GM12878 (cell line): ENCODE measurements at regions not wholly inside any gene's neighbourhood (a gene's known extent, or its start where the extent isn't known, plus 50 kb on each side); places are given as distances from the start of the nearest gene placed in this dataset.

Experiments
- ATAC-seq: fragments of 200-7000 bp; cut with Tn5 transposase; 3 replicates; pipeline ENCODE4 v1.9.1; 2020; ENCODE audit warnings: mild to moderate bottlenecking, moderate library complexity
- BruUV-seq: library from RNA; stranded (reverse); fragments of 400-500 nt; replicated peaks from 2 replicates; lab custom pipeline; 2021; lab: Mats Ljungman, UMichigan
- CTCF ChIA-PET: fragments of 300-600 bp; sonication (Branson Sonifier 250); formaldehyde crosslinking; extraction: SDS; loops from one replicate; lab custom pipeline; 2021; ENCODE audit warnings: inconsistent platforms; lab: Yijun Ruan, JAX
- POLR2A ChIA-PET: fragments of 350-600 bp; formaldehyde crosslinking; extraction: SDS; loops from one replicate; lab custom pipeline; 2021; ENCODE audit warnings: inconsistent platforms; lab: Charles Lee
- RAD21 ChIA-PET: fragments of 300-600 bp; sonication (Branson Sonifier 250); formaldehyde crosslinking; loops from one replicate; lab custom pipeline; 2023; ENCODE audit warnings: antibody characterized with exemption; ENCODE audit not compliant: unreplicated experiment; lab: Charles Lee
- SMC1A ChIA-PET: fragments of 300-600 bp; sonication (Branson Sonifier 250); formaldehyde crosslinking; loops from one replicate; lab custom pipeline; 2023; ENCODE audit not compliant: unreplicated experiment, uncharacterized antibody; lab: Charles Lee
- DNase-seq: peaks from one replicate; pipeline ENCODE4 v3.0.0-alpha.2; 2011; ENCODE audit warnings: low read depth, low spot score
- FAIRE-seq: peaks from 3 replicates; lab custom pipeline; 2011; peaks lifted over from hg19 to GRCh38; lab: Jason Lieb, UNC
- H2AFZ ChIP-seq: 2 replicates; pipeline ENCODE4 v1.6.0; 2011; ENCODE audit warnings: low read depth, low read length, control low read depth; ENCODE audit not compliant: control insufficient read depth
- H3K27ac ChIP-seq: 2 replicates; pipeline ENCODE4 v1.5.1; 2011; ENCODE audit warnings: control low read depth; ENCODE audit not compliant: control insufficient read depth, insufficient read depth
- H3K27me3 ChIP-seq, 2 experiments: replicated peaks in 1 of 2; 2 replicates each; pipeline versions ENCODE4 v1.6.0 to v1.6.1; 2011; ENCODE audit warnings: low read length in 1 of 2; ENCODE audit not compliant: control insufficient read depth in 2 of 2, insufficient read depth in 2 of 2
- H3K36me3 ChIP-seq, 2 experiments: 2 replicates each; pipeline ENCODE4 v1.5.1; 2011; ENCODE audit warnings: low read length in 1 of 2; ENCODE audit not compliant: control insufficient read depth in 2 of 2, insufficient read depth in 2 of 2
- H3K4me1 ChIP-seq: 2 replicates; pipeline ENCODE4 v1.6.1; 2011; ENCODE audit warnings: mild to moderate bottlenecking, low read length, moderate library complexity, mixed read lengths; ENCODE audit not compliant: control insufficient read depth, insufficient read depth
- H3K4me2 ChIP-seq: 2 replicates; pipeline ENCODE4 v1.6.0; 2011; ENCODE audit warnings: control low read depth; ENCODE audit not compliant: control insufficient read depth, insufficient read depth
- H3K4me3 ChIP-seq: fragments of 200-600 bp; sonication (generic); 2 replicates; pipeline ENCODE4 v1.5.1; 2016
- H3K79me2 ChIP-seq: 2 replicates; pipeline ENCODE4 v1.6.0; 2011; ENCODE audit warnings: low read length; ENCODE audit not compliant: control insufficient read depth, insufficient read depth
- H3K9ac ChIP-seq: 2 replicates; pipeline ENCODE4 v1.8.0; 2011; ENCODE audit warnings: low read length, control low read depth, mixed read lengths; ENCODE audit not compliant: control insufficient read depth, insufficient read depth
- H3K9me3 ChIP-seq: replicated peaks from 3 replicates; pipeline ENCODE4 v1.5.1; 2011; ENCODE audit warnings: mild to moderate bottlenecking, low read length; ENCODE audit not compliant: control insufficient read depth, insufficient read depth
- H4K20me1 ChIP-seq: 2 replicates; pipeline ENCODE4 v1.6.0; 2011; ENCODE audit not compliant: control insufficient read depth, insufficient read depth
- CHD2 ChIP-seq: IDR thresholded peaks from 2 replicates; pipeline ENCODE4 v1.6.1; 2011; ENCODE audit warnings: low read depth, low read length, improper control_type of control experiment, borderline replicate concordance
- ETV6 ChIP-seq, 2 experiments: fragments of 450-650 bp in 1 of 2; IDR thresholded peaks in 1 of 2; conservative IDR thresholded peaks in 1 of 2; 2 replicates each; pipeline ENCODE4 v1.6.1; 2014; ENCODE audit warnings: antibody characterized with exemption in 1 of 2, borderline replicate concordance in 1 of 2, low read depth in 1 of 2, mild to moderate bottlenecking in 1 of 2, moderate library complexity in 1 of 2
- YY1 ChIP-seq: IDR thresholded peaks from 2 replicates; pipeline ENCODE4 v1.6.1; 2011; ENCODE audit warnings: low read depth, mild to moderate bottlenecking, low read length
- WGBS: methylation state at CpG from one replicate; pipeline ENCODE4 v1.1.6; 2016; ENCODE audit warnings: low lambda C conversion rate; ENCODE audit not compliant: insufficient replicate concordance, insufficient coverage; ENCODE audit errors: missing lambda C conversion rate; 5-methylcytosine and 5-hydroxymethylcytosine counted together
- in situ Hi-C: fragments of 300-500 bp; cut with MboI; formaldehyde crosslinking; loops from 9 replicates; pipeline ENCODE4 v1.14.3; 2018; ENCODE audit warnings: mixed read lengths
- intact Hi-C: fragments of 100-400 bp; cut with micrococcal nuclease; formaldehyde crosslinking; loops from one replicate; pipeline ENCODE4 v1.14.2; 2022; ENCODE audit not compliant: unreplicated experiment
- TF ChIP-seq, protein P1 (sequence below): IDR thresholded peaks from 2 replicates; pipeline ENCODE4 v1.6.1; 2011; ENCODE audit warnings: borderline replicate concordance, low read depth, mild to moderate bottlenecking, moderate library complexity, low read length; ENCODE audit not compliant: insufficient read depth, poor library complexity, severe bottlenecking
- TF ChIP-seq, protein P2 (sequence below): IDR thresholded peaks from 2 replicates; pipeline ENCODE4 v1.6.1; 2011; ENCODE audit warnings: mild to moderate bottlenecking, low read depth, low read length, moderate library complexity; ENCODE audit not compliant: insufficient replicate concordance
- TF ChIP-seq, protein P3 (sequence below): IDR thresholded peaks from 2 replicates; pipeline ENCODE4 v1.6.1; 2012; ENCODE audit warnings: low read length, inconsistent platforms
- TF ChIP-seq, protein P4 (sequence below), 3 experiments: IDR thresholded peaks in 2 of 3; conservative IDR thresholded peaks in 1 of 3; 2 replicates each; pipeline ENCODE4 v1.5.1; 2011; ENCODE audit warnings: low read depth in 3 of 3, low read length in 3 of 3, mild to moderate bottlenecking in 3 of 3, control low read depth in 2 of 3, moderate library complexity in 2 of 3, inconsistent platforms in 1 of 3, mixed read lengths in 1 of 3; ENCODE audit not compliant: control insufficient read depth in 2 of 3, insufficient read depth in 1 of 3; ENCODE audit errors: extremely low read depth in 1 of 3

DNA sequence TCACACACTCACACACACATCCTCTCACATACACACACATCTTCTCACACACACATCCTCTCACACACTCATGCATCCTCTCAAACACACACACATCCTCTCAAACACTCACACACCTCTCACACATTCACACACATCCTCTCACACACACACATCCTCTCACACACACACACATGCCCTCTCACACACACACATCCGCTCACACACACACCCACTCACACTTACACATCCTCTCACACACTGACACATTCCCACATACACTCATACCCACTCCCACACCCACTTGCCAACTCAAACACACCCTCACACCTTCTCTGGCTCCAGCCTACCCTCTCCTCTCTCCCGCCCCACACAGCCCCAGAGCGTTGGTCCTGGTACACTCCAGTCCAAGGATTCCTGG, 127.9 kb upstream of the SLC30A5 start:
- H3K4me2 ChIP-seq: no peak overlapping the region
- intact Hi-C loops: no loop called here
- H3K79me2 ChIP-seq: no peaks in the 10 kb centered on the region
- H2AFZ ChIP-seq: no peak overlapping the region
- DNase-seq: no peak
- TF ChIP-seq, protein P1, sequence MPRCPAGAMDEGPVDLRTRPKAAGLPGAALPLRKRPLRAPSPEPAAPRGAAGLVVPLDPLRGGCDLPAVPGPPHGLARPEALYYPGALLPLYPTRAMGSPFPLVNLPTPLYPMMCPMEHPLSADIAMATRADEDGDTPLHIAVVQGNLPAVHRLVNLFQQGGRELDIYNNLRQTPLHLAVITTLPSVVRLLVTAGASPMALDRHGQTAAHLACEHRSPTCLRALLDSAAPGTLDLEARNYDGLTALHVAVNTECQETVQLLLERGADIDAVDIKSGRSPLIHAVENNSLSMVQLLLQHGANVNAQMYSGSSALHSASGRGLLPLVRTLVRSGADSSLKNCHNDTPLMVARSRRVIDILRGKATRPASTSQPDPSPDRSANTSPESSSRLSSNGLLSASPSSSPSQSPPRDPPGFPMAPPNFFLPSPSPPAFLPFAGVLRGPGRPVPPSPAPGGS: peak; percentile 82
- TF ChIP-seq, protein P2, sequence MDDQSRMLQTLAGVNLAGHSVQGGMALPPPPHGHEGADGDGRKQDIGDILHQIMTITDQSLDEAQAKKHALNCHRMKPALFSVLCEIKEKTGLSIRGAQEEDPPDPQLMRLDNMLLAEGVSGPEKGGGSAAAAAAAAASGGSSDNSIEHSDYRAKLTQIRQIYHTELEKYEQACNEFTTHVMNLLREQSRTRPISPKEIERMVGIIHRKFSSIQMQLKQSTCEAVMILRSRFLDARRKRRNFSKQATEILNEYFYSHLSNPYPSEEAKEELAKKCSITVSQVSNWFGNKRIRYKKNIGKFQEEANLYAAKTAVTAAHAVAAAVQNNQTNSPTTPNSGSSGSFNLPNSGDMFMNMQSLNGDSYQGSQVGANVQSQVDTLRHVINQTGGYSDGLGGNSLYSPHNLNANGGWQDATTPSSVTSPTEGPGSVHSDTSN: peak; percentile 2
- no peak for TF ChIP-seq ETV6 (conservative IDR thresholded peaks at IDR 0.05 in 1 of 2, IDR thresholded peaks at IDR 0.05 in 1 of 2; ENCODE audit: borderline replicate concordance in 1 of 2, low read depth in 1 of 2)
- TF ChIP-seq, all 136 proteins: peak for 2
- no peak overlapping the region for H3K4me3 ChIP-seq
- no peaks in the 10 kb centered on the region for H4K20me1 ChIP-seq
- CTCF ChIA-PET: no interaction called here
- SMC1A ChIA-PET: no interaction called here
- in situ Hi-C loops: no loop called here
- BruUV-seq: no TSS peak
- H3K9me3 ChIP-seq: no peaks in the 10 kb centered on the region; the same call in 2 of the 3 replicates
- no peaks in the 10 kb centered on the region for H3K4me1 ChIP-seq
- 36% methylated on average over 3 of the region's 3 CpGs for WGBS
- H3K27ac ChIP-seq: no peak overlapping the region
- no peak overlapping the region for H3K9ac ChIP-seq
- no peak for ATAC-seq
- POLR2A ChIA-PET: no interaction called here
- RAD21 ChIA-PET: no interaction called here
- no peaks in the 10 kb centered on the region for H3K36me3 ChIP-seq
- FAIRE-seq: peak; percentile 78
- H3K27me3 ChIP-seq: peaks cover 0 to 3% of the 10 kb centered on the region in 2 experiments; a peak in 1 of 4 replicates

DNA sequence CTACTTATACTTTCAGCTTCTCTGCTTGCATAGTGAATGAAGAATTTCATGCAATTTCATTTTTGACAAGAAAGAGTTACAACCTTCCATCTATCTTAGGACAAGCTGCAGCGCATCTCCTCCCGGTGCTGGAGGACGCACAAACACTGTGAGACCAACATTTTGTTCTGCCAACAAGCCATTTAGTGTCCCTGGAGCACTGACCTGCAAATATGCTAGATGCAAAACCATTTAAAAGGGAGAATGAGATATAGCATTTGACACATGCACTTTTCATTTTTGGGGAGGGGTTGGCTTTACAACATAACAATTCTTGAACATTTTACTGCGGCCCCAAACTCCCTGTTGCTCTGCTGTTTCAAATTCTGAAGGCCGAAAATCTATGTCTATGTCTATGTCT, 127.2 kb upstream of the SLC30A5 start:
- peaks cover 0 to 3% of the 10 kb centered on the region in 2 experiments; a peak in 1 of 4 replicates for H3K27me3 ChIP-seq
- no peak overlapping the region for H3K4me2 ChIP-seq
- no peak overlapping the region for H2AFZ ChIP-seq
- ChIA-PET RAD21 (no interaction called here), SMC1A (no interaction called here), CTCF (no interaction called here), POLR2A (no interaction called here)
- no peaks in the 10 kb centered on the region for H4K20me1 ChIP-seq
- no peaks in the 10 kb centered on the region; the same call in 2 of the 3 replicates for H3K9me3 ChIP-seq
- H3K79me2 ChIP-seq: no peaks in the 10 kb centered on the region
- no peaks in the 10 kb centered on the region for H3K4me1 ChIP-seq
- no peak overlapping the region for H3K9ac ChIP-seq
- ATAC-seq: no peak
- intact Hi-C loops: no loop called here
- no peak overlapping the region for H3K4me3 ChIP-seq
- BruUV-seq: no TSS peak
- in situ Hi-C loops: no loop called here
- DNase-seq: no peak
- FAIRE-seq: no peak
- 68% methylated on average over 5 of the region's 5 CpGs for WGBS
- H3K36me3 ChIP-seq: no peaks in the 10 kb centered on the region
- no peak overlapping the region for H3K27ac ChIP-seq
- TF ChIP-seq CHD2: no peak
- TF ChIP-seq YY1: no peak
- TF ChIP-seq, protein P3, sequence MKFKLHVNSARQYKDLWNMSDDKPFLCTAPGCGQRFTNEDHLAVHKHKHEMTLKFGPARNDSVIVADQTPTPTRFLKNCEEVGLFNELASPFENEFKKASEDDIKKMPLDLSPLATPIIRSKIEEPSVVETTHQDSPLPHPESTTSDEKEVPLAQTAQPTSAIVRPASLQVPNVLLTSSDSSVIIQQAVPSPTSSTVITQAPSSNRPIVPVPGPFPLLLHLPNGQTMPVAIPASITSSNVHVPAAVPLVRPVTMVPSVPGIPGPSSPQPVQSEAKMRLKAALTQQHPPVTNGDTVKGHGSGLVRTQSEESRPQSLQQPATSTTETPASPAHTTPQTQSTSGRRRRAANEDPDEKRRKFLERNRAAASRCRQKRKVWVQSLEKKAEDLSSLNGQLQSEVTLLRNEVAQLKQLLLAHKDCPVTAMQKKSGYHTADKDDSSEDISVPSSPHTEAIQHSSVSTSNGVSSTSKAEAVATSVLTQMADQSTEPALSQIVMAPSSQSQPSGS: no peak
- TF ChIP-seq, protein P4, sequence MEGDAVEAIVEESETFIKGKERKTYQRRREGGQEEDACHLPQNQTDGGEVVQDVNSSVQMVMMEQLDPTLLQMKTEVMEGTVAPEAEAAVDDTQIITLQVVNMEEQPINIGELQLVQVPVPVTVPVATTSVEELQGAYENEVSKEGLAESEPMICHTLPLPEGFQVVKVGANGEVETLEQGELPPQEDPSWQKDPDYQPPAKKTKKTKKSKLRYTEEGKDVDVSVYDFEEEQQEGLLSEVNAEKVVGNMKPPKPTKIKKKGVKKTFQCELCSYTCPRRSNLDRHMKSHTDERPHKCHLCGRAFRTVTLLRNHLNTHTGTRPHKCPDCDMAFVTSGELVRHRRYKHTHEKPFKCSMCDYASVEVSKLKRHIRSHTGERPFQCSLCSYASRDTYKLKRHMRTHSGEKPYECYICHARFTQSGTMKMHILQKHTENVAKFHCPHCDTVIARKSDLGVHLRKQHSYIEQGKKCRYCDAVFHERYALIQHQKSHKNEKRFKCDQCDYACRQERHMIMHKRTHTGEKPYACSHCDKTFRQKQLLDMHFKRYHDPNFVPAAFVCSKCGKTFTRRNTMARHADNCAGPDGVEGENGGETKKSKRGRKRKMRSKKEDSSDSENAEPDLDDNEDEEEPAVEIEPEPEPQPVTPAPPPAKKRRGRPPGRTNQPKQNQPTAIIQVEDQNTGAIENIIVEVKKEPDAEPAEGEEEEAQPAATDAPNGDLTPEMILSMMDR (IDR thresholded peaks at IDR 0.05 in 2 of 3, conservative IDR thresholded peaks at IDR 0.05 in 1 of 3; ENCODE audit: control insufficient read depth in 2 of 3, extremely low read depth in 1 of 3, insufficient read depth in 1 of 3, low read depth in 3 of 3, low read length in 3 of 3): no peak
